ENCODE measurements at regions not wholly inside any gene's neighbourhood (a gene's known extent, or its start where the extent isn't known, plus 50 kb on each side); places are given as distances from the start of the nearest gene placed in this dataset.

DNA sequence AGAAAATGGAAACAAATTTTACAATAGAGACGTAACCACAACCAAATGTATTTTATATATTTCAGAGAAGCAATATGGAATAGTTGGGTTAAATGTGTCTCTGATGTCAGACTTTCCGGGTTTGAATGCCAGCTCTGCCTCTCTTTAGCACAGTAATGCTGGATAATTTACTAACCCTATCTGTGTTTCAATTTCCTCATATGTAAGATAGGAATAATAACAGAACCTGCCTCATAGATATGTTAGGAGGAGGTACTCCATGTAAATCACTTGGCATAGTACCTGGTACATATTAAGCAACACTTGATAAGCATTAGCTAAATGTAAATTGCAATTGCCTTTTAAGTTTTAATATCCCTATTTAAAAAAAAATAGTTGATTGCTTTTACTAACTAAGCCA, 231.3 kb upstream of the ZC3H15 start:
- H3K79me2 ChIP-seq (ENCODE audit: insufficient read depth, low read length), result no peaks in the 10 kb centered on the region

DNA sequence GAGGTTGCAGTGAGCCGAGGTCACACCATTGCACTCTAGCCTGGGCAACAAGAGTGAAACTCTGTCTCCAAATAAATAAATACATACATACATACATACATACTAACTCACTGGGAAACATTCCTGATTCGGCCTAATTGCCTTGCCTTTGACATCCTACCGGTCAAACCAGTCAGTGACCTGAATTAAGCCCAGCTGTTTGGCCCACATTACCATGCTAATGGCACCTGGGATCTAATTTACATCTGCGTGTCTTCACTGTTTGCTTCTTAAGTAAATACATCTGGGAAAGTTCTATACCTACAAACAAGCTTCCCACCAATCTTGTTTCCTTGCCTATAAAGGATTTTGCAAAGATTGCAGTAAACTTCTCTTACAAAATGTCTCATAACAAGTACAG, 230.2 kb upstream of the ZC3H15 start:
- Histone ChIP-seq H3K4me1 (ENCODE audit: insufficient read depth, low read length, poor library complexity, severe bottlenecking) (no peaks in the 10 kb centered on the region), H3K27me3 (ENCODE audit: insufficient read depth, low read length, poor library complexity, severe bottlenecking) (no peaks in the 10 kb centered on the region), H3K79me2 (ENCODE audit: insufficient read depth, low read length) (no peaks in the 10 kb centered on the region), H3K4me2 (ENCODE audit: low read depth, low read length, poor library complexity, severe bottlenecking) (no peak overlapping the region), H3F3A (ENCODE audit: low read depth) (no peaks in the 10 kb centered on the region), H2AFZ (ENCODE audit: low read length) (no peak overlapping the region), H3K9me3 (ENCODE audit: insufficient read depth, low read depth, low read length) (no peaks in the 10 kb centered on the region), H3K9me2 (replicated peaks; ENCODE audit: low read depth, low read length) (no peaks in the 10 kb centered on the region), H3K4me3 (ENCODE audit: low read length, poor library complexity, severe bottlenecking) (no peak overlapping the region), H3K36me3 (ENCODE audit: insufficient read depth, low read length) (no peaks in the 10 kb centered on the region), H4K20me1 (ENCODE audit: insufficient read depth, low read length, poor library complexity, severe bottlenecking) (no peaks in the 10 kb centered on the region), H3K9ac (ENCODE audit: low read depth, low read length, poor library complexity, severe bottlenecking) (no peak overlapping the region)
- no peak for TF ChIP-seq EZH2phosphoT487 (IDR thresholded peaks at IDR 0.05; ENCODE audit: borderline replicate concordance)
- TF ChIP-seq, protein P1, sequence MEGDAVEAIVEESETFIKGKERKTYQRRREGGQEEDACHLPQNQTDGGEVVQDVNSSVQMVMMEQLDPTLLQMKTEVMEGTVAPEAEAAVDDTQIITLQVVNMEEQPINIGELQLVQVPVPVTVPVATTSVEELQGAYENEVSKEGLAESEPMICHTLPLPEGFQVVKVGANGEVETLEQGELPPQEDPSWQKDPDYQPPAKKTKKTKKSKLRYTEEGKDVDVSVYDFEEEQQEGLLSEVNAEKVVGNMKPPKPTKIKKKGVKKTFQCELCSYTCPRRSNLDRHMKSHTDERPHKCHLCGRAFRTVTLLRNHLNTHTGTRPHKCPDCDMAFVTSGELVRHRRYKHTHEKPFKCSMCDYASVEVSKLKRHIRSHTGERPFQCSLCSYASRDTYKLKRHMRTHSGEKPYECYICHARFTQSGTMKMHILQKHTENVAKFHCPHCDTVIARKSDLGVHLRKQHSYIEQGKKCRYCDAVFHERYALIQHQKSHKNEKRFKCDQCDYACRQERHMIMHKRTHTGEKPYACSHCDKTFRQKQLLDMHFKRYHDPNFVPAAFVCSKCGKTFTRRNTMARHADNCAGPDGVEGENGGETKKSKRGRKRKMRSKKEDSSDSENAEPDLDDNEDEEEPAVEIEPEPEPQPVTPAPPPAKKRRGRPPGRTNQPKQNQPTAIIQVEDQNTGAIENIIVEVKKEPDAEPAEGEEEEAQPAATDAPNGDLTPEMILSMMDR (conservative IDR thresholded peaks at IDR 0.05; ENCODE audit: low read length), result no peak

More for the DNA sequence above, 231.3 kb upstream of the ZC3H15 start:
- Histone ChIP-seq H3F3A (ENCODE audit: low read depth) (no peaks in the 10 kb centered on the region), H3K9me3 (ENCODE audit: insufficient read depth, low read depth, low read length) (no peaks in the 10 kb centered on the region), H3K4me2 (ENCODE audit: low read depth, low read length, poor library complexity, severe bottlenecking) (no peak overlapping the region), H4K20me1 (ENCODE audit: insufficient read depth, low read length, poor library complexity, severe bottlenecking) (no peaks in the 10 kb centered on the region), H3K9ac (ENCODE audit: low read depth, low read length, poor library complexity, severe bottlenecking) (no peak overlapping the region), H3K4me3 (ENCODE audit: low read length, poor library complexity, severe bottlenecking) (no peak overlapping the region), H3K9me2 (replicated peaks; ENCODE audit: low read depth, low read length) (no peaks in the 10 kb centered on the region), H2AFZ (ENCODE audit: low read length) (no peak overlapping the region), H3K36me3 (ENCODE audit: insufficient read depth, low read length) (no peaks in the 10 kb centered on the region), H3K4me1 (ENCODE audit: insufficient read depth, low read length, poor library complexity, severe bottlenecking) (no peaks in the 10 kb centered on the region), H3K27me3 (ENCODE audit: insufficient read depth, low read length, poor library complexity, severe bottlenecking) (no peaks in the 10 kb centered on the region)
- no peak for TF ChIP-seq EZH2phosphoT487 (IDR thresholded peaks at IDR 0.05; ENCODE audit: borderline replicate concordance)
- TF ChIP-seq, protein P1 (conservative IDR thresholded peaks at IDR 0.05; ENCODE audit: low read length), result no peak

DNA sequence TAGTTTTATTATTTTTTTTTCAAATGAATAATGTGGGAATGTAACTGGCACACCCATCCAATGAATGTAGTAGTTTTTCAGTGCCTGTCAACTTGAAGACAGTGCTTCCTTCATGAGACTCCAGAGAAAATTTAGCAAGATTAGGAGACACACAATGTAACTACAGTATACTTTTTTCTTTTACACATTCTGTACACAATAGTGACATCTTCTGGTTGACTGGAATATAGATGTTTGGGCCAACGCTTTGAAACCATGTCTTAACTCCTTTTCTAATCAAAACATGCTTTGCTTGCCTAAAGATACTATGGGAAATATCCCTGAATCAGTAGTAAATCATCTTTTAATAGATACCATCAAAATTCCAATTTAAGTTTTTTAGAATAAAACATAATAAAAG, 229.5 kb upstream of the ZC3H15 start:
- H3K9me2 ChIP-seq (replicated peaks; ENCODE audit: low read depth, low read length), result no peaks in the 10 kb centered on the region
- H3K27me3 ChIP-seq (ENCODE audit: insufficient read depth, low read length, poor library complexity, severe bottlenecking), result no peaks in the 10 kb centered on the region
- H3K9me3 ChIP-seq (ENCODE audit: insufficient read depth, low read depth, low read length), result no peaks in the 10 kb centered on the region
- H3K36me3 ChIP-seq (ENCODE audit: insufficient read depth, low read length), result no peaks in the 10 kb centered on the region
- H3K4me1 ChIP-seq (ENCODE audit: insufficient read depth, low read length, poor library complexity, severe bottlenecking), result no peaks in the 10 kb centered on the region
- H4K20me1 ChIP-seq (ENCODE audit: insufficient read depth, low read length, poor library complexity, severe bottlenecking), result no peaks in the 10 kb centered on the region
- no peaks in the 10 kb centered on the region for H3F3A ChIP-seq (ENCODE audit: low read depth)
- no peak overlapping the region for H3K4me2 ChIP-seq (ENCODE audit: low read depth, low read length, poor library complexity, severe bottlenecking)
- no peak overlapping the region for H3K4me3 ChIP-seq (ENCODE audit: low read length, poor library complexity, severe bottlenecking)
- H3K79me2 ChIP-seq (ENCODE audit: insufficient read depth, low read length), result no peaks in the 10 kb centered on the region
- H2AFZ ChIP-seq (ENCODE audit: low read length), result no peak overlapping the region
- no peak overlapping the region for H3K9ac ChIP-seq (ENCODE audit: low read depth, low read length, poor library complexity, severe bottlenecking)
- TF ChIP-seq, protein P1 (conservative IDR thresholded peaks at IDR 0.05; ENCODE audit: low read length), result peak; percentile 70
- no peak for TF ChIP-seq EZH2phosphoT487 (IDR thresholded peaks at IDR 0.05; ENCODE audit: borderline replicate concordance)

All from Loucy (cell line).